K562 (cell line): ENCODE measurements at regions not wholly inside any gene's neighbourhood (a gene's known extent, or its start where the extent isn't known, plus 50 kb on each side); places are given as distances from the start of the nearest gene placed in this dataset.

Experiments
- BACH1 ChIP-seq: fragments of 200-800 bp; sonication (Bioruptor generic); IDR thresholded peaks from 2 replicates; pipeline ENCODE4 v1.6.1; 2016; ENCODE audit warnings: missing genetic modification characterization, missing compliant biosample characterization
- E2F3 ChIP-seq: fragments of 250-450 bp; sonication (Bioruptor Pico); IDR thresholded peaks from 2 replicates; pipeline ENCODE4 v1.4.0; 2020; ENCODE audit warnings: mild to moderate bottlenecking
- FIP1L1 ChIP-seq: fragments of 200-400 bp; formaldehyde crosslinking; IDR thresholded peaks from 2 replicates; pipeline ENCODE4 v1.6.1; 2018; ENCODE audit warnings: mild to moderate bottlenecking, low read depth, low read length; ENCODE audit not compliant: poor library complexity, severe bottlenecking
- HDAC1 ChIP-seq, 2 experiments: fragments of 450-650 bp; IDR thresholded peaks; 2 replicates each; pipeline ENCODE4 v1.6.1; 2016 to 2017; ENCODE audit warnings: inconsistent platforms in 1 of 2, mild to moderate bottlenecking in 1 of 2, moderate library complexity in 1 of 2
- MITF ChIP-seq: IDR thresholded peaks from 2 replicates; pipeline ENCODE4 v1.6.1; 2014; ENCODE audit warnings: antibody characterized with exemption
- SMARCA5 ChIP-seq: fragments of 450-650 bp; IDR thresholded peaks from 2 replicates; pipeline ENCODE4 v1.6.1; 2016
- SMARCC2 ChIP-seq: fragments of 450-650 bp; IDR thresholded peaks from 2 replicates; pipeline ENCODE4 v1.6.1; 2017; ENCODE audit warnings: antibody characterized with exemption, moderate library complexity, mild to moderate bottlenecking, low read depth
- UBTF ChIP-seq, 2 experiments: IDR thresholded peaks; 2 replicates each; pipeline ENCODE4 v1.6.1; 2012; ENCODE audit warnings: improper control_type of control experiment in 2 of 2, low read depth in 2 of 2, low read length in 2 of 2, borderline replicate concordance in 1 of 2
- ZBED1 ChIP-seq: IDR thresholded peaks from 2 replicates; pipeline ENCODE4 v1.6.1; 2014
- TF ChIP-seq, protein P1 (sequence below), 2 experiments: IDR thresholded peaks in 1 of 2; conservative IDR thresholded peaks in 1 of 2; 2 replicates each; pipeline ENCODE4 v1.6.1; 2016; ENCODE audit warnings: low read depth in 2 of 2, mild to moderate bottlenecking in 1 of 2, missing compliant biosample characterization in 1 of 2, missing genetic modification characterization in 1 of 2, moderate library complexity in 1 of 2
- TF ChIP-seq, protein P2 (sequence below), 3 experiments: fragments of 200-800 bp in 1 of 3; sonication (Bioruptor generic) in 1 of 3; sonication (generic) in 1 of 3; formaldehyde crosslinking in 1 of 3; IDR thresholded peaks; 2 replicates each; pipeline versions ENCODE4 v1.6.1 to v1.8.0; 2016 to 2022; ENCODE audit warnings: mild to moderate bottlenecking in 2 of 3, missing compliant biosample characterization in 2 of 3, missing genetic modification characterization in 2 of 3, missing genetic modification reagents in 1 of 3
- TF ChIP-seq, protein P3 (sequence below): sonication (generic); formaldehyde crosslinking; IDR thresholded peaks from 2 replicates; pipeline ENCODE4 v1.8.0; 2022; ENCODE audit warnings: mild to moderate bottlenecking, missing genetic modification reagents

GRCh38 chr6:27667657-27668441 lies 194.9 kb upstream of the ZNF184 start (continued):
- TF ChIP-seq, protein P1, sequence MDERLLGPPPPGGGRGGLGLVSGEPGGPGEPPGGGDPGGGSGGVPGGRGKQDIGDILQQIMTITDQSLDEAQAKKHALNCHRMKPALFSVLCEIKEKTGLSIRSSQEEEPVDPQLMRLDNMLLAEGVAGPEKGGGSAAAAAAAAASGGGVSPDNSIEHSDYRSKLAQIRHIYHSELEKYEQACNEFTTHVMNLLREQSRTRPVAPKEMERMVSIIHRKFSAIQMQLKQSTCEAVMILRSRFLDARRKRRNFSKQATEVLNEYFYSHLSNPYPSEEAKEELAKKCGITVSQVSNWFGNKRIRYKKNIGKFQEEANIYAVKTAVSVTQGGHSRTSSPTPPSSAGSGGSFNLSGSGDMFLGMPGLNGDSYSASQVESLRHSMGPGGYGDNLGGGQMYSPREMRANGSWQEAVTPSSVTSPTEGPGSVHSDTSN (CRISPR knock-in tag; IDR thresholded peaks at IDR 0.05; ENCODE audit: low read depth): no peak
- TF ChIP-seq, protein P1 (tag; conservative IDR thresholded peaks at IDR 0.05; ENCODE audit: low read depth): 0 out of 2 replicates have a peak, but pooled peaks have one; percentile 23
- TF ChIP-seq SMARCC2 (0 out of 2 replicates have a peak, but pooled peaks have one; percentile 18), HDAC1 (IDR thresholded peaks at IDR 0.05) (0 out of 4 replicates have a peak, but pooled peaks of 1 of the 2 experiments have one; percentile 10), ZBED1 (no peak), SMARCA5 (no peak; the same call in 1 of the 2 replicates), MITF (no peak), E2F3 (no peak), FIP1L1 (no peak), BACH1 (no peak), UBTF (IDR thresholded peaks at IDR 0.05; ENCODE audit: borderline replicate concordance in 1 of 2, low read depth in 2 of 2, low read length in 2 of 2) (peak in 1 of 2 experiments; percentile 62; a peak in 1 of 4 replicates)
- TF ChIP-seq, protein P2, sequence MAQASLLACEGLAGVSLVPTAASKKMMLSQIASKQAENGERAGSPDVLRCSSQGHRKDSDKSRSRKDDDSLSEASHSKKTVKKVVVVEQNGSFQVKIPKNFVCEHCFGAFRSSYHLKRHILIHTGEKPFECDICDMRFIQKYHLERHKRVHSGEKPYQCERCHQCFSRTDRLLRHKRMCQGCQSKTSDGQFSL (CRISPR knock-in tag; IDR thresholded peaks at IDR 0.05): no peak
- TF ChIP-seq, protein P2 (tag; IDR thresholded peaks at IDR 0.05): no peak
- TF ChIP-seq, protein P3, sequence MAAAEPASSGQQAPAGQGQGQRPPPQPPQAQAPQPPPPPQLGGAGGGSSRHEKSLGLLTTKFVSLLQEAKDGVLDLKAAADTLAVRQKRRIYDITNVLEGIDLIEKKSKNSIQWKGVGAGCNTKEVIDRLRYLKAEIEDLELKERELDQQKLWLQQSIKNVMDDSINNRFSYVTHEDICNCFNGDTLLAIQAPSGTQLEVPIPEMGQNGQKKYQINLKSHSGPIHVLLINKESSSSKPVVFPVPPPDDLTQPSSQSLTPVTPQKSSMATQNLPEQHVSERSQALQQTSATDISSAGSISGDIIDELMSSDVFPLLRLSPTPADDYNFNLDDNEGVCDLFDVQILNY (CRISPR knock-in tag): no peak
